ENCODE measurements at regions not wholly inside any gene's neighbourhood (a gene's known extent, or its start where the extent isn't known, plus 50 kb on each side); places are given as distances from the start of the nearest gene placed in this dataset.

DNA sequence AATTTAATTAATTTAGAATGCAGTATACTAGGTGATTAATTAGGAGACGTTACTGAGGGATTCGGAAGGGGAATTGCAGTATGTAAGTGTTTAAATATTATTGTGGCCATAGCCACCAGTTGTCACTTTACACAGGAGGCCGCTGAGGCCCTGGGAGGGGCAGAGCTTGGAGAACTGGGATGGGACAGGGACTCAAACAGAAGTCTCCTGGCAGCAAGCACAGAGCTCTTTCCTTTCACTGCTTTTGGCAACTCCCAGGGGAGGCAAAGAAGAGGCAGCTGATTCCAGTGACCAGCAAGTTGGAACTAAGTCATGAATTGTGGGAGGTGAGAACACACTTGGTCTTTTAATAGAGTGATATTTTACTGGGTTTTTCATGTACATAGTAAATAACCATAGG, 248.6 kb downstream of the RPLP1 start (continued):
- TF ChIP-seq ERG (CRISPR knock-in tag; IDR thresholded peaks at IDR 0.05) = no peak
- TF ChIP-seq ZNF671 (CRISPR knock-in tag; IDR thresholded peaks at IDR 0.05) = no peak
- no peak for TF ChIP-seq ATF2 (CRISPR knock-in tag; IDR thresholded peaks at IDR 0.05; ENCODE audit: borderline replicate concordance, low read depth)
- TF ChIP-seq RORB (CRISPR knock-in tag; IDR thresholded peaks at IDR 0.05) = no peak
- no peak for TF ChIP-seq ZNF396 (CRISPR knock-in tag; IDR thresholded peaks at IDR 0.05; ENCODE audit: borderline replicate concordance)
- TF ChIP-seq IRF2 (CRISPR knock-in tag; IDR thresholded peaks at IDR 0.05; ENCODE audit: borderline replicate concordance, low read depth) = no peak
- no peak for TF ChIP-seq TCF7 (CRISPR knock-in tag; IDR thresholded peaks at IDR 0.05; ENCODE audit: low read depth)
- TF ChIP-seq MAX (CRISPR knock-in tag; IDR thresholded peaks at IDR 0.05) = no peak

- no peak overlapping the region for H3K4me3 Mint-ChIP-seq
- DNase-seq (ENCODE audit: low spot score) (no peak), ATAC-seq (no peak)
- peaks cover 9% of the 10 kb centered on the region for H3K27me3 Mint-ChIP-seq (ENCODE audit: low read depth)
- CTCF ChIA-PET = no interaction called here
- POLR2A ChIA-PET = no interaction called here
- no peaks in the 10 kb centered on the region for H3K4me1 Mint-ChIP-seq
- peaks cover 48% of the 10 kb centered on the region for H3K9me3 Mint-ChIP-seq
- peaks cover 14% of the 10 kb centered on the region for H3K36me3 Mint-ChIP-seq
- no peak overlapping the region for H3K27ac Mint-ChIP-seq
- TF ChIP-seq JUN (CRISPR knock-in tag; IDR thresholded peaks at IDR 0.05) = no peak
- TF ChIP-seq, protein P1, sequence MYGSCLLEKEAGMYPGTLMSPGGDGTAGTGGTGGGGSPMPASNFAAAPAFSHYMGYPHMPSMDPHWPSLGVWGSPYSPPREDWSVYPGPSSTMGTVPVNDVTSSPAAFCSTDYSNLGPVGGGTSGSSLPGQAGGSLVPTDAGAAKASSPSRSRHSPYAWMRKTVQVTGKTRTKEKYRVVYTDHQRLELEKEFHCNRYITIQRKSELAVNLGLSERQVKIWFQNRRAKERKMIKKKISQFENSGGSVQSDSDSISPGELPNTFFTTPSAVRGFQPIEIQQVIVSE (CRISPR knock-in tag; IDR thresholded peaks at IDR 0.05; ENCODE audit: borderline replicate concordance) = no peak
- TF ChIP-seq, protein P2, sequence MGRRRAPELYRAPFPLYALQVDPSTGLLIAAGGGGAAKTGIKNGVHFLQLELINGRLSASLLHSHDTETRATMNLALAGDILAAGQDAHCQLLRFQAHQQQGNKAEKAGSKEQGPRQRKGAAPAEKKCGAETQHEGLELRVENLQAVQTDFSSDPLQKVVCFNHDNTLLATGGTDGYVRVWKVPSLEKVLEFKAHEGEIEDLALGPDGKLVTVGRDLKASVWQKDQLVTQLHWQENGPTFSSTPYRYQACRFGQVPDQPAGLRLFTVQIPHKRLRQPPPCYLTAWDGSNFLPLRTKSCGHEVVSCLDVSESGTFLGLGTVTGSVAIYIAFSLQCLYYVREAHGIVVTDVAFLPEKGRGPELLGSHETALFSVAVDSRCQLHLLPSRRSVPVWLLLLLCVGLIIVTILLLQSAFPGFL (CRISPR knock-in tag; IDR thresholded peaks at IDR 0.05; ENCODE audit: borderline replicate concordance) = no peak
- no peak for TF ChIP-seq EMX1 (CRISPR knock-in tag; IDR thresholded peaks at IDR 0.05)
- TF ChIP-seq ZNF263 (CRISPR knock-in tag; IDR thresholded peaks at IDR 0.05; ENCODE audit: low read depth) = no peak
- no peak for TF ChIP-seq ZNF219 (CRISPR knock-in tag; IDR thresholded peaks at IDR 0.05; ENCODE audit: borderline replicate concordance)
- no peak for TF ChIP-seq STAT6 (CRISPR knock-in tag; conservative IDR thresholded peaks at IDR 0.05; ENCODE audit: low read depth)
- TF ChIP-seq, protein P3, sequence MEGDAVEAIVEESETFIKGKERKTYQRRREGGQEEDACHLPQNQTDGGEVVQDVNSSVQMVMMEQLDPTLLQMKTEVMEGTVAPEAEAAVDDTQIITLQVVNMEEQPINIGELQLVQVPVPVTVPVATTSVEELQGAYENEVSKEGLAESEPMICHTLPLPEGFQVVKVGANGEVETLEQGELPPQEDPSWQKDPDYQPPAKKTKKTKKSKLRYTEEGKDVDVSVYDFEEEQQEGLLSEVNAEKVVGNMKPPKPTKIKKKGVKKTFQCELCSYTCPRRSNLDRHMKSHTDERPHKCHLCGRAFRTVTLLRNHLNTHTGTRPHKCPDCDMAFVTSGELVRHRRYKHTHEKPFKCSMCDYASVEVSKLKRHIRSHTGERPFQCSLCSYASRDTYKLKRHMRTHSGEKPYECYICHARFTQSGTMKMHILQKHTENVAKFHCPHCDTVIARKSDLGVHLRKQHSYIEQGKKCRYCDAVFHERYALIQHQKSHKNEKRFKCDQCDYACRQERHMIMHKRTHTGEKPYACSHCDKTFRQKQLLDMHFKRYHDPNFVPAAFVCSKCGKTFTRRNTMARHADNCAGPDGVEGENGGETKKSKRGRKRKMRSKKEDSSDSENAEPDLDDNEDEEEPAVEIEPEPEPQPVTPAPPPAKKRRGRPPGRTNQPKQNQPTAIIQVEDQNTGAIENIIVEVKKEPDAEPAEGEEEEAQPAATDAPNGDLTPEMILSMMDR (IDR thresholded peaks at IDR 0.05) = no peak
- TF ChIP-seq ARID4B (CRISPR knock-in tag; IDR thresholded peaks at IDR 0.05; ENCODE audit: borderline replicate concordance) = no peak
- no peak for TF ChIP-seq MXD4 (CRISPR knock-in tag; IDR thresholded peaks at IDR 0.05; ENCODE audit: borderline replicate concordance)
These were observed 251.0 kb downstream of the RPLP1 start for GRCh38 chr15:69703532-69704187.

Measured in WTC11 (cell line).